Brain microvascular endothelial cell (primary cell): ENCODE measurements at regions not wholly inside any gene's neighbourhood (a gene's known extent, or its start where the extent isn't known, plus 50 kb on each side); places are given as distances from the start of the nearest gene placed in this dataset.
"Not testable (repeated sequence)": the region's sequence is repeated elsewhere in the genome, so short reads cannot be mapped to it uniquely, and the experiment has no call there.

Experiments used
- DNase-seq: peaks from one replicate; pipeline ENCODE4 v3.0.0-alpha.2; 2020
- H3K27ac ChIP-seq: fragments of 250-450 bp; sonication (Bioruptor Pico); 2 replicates; pipeline ENCODE4 v1.5.1; 2020; ENCODE audit warnings: mild to moderate bottlenecking, moderate library complexity
- H3K27me3 ChIP-seq: fragments of 250-450 bp; sonication (Bioruptor Pico); replicated peaks from 2 replicates; pipeline ENCODE4 v1.5.1; 2020; ENCODE audit warnings: mild to moderate bottlenecking
- H3K36me3 ChIP-seq: fragments of 250-450 bp; sonication (Bioruptor Pico); replicated peaks from 2 replicates; pipeline ENCODE4 v1.5.1; 2020; ENCODE audit warnings: mild to moderate bottlenecking
- H3K4me3 ChIP-seq: 2 replicates; pipeline ENCODE4 v1.5.1; 2011; ENCODE audit warnings: low read depth, mild to moderate bottlenecking, control low read depth, low read length, moderate library complexity
- in situ Hi-C: cut with HindIII; loops from 2 replicates; pipeline ENCODE4 v1.10.0; 2017; ENCODE audit warnings: low sequenced_read_pairs, low pct_ligation_motif_present
- TF ChIP-seq, protein P1 (sequence below): IDR thresholded peaks from 2 replicates; pipeline ENCODE4 v1.5.1; 2011; ENCODE audit warnings: low read depth, mild to moderate bottlenecking, moderate library complexity, low read length, control low read depth, inconsistent platforms; ENCODE audit errors: missing control alignments

DNA sequence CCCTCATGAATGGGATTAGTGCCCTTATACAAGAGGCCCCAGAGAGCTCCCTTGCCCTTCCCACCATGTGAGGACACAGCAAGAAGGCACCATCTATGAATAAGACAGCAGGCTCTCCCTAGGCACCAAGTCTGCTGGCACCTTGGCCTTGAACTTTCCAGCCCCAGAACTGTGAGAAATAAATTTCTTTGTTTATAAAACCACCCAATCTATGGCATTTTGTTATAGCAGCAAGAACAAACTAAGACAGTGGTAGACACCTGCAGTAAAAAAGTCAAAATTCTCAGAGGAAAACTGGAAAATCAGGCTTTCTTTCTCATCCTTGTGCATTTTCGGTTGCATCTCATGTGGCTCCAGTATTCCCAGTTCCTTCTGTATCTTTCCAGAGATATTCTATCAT is 90.3 kb downstream of the LSM3 start:
- Histone ChIP-seq H3K36me3 (no peaks in the 10 kb centered on the region), H3K4me3 (no peak overlapping the region), H3K27ac (no peak overlapping the region), H3K27me3 (peaks cover 11% of the 10 kb centered on the region)
- DNase-seq: no peak
- in situ Hi-C loops: loop anchor here (25.0 kb wide), 1 partner anchor 193 kb away; no protein-coding TSS in a partner anchor
- TF ChIP-seq, protein P1, sequence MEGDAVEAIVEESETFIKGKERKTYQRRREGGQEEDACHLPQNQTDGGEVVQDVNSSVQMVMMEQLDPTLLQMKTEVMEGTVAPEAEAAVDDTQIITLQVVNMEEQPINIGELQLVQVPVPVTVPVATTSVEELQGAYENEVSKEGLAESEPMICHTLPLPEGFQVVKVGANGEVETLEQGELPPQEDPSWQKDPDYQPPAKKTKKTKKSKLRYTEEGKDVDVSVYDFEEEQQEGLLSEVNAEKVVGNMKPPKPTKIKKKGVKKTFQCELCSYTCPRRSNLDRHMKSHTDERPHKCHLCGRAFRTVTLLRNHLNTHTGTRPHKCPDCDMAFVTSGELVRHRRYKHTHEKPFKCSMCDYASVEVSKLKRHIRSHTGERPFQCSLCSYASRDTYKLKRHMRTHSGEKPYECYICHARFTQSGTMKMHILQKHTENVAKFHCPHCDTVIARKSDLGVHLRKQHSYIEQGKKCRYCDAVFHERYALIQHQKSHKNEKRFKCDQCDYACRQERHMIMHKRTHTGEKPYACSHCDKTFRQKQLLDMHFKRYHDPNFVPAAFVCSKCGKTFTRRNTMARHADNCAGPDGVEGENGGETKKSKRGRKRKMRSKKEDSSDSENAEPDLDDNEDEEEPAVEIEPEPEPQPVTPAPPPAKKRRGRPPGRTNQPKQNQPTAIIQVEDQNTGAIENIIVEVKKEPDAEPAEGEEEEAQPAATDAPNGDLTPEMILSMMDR: no peak

- H3K4me3 ChIP-seq, H3K27me3 ChIP-seq, H3K27ac ChIP-seq, DNase-seq, H3K36me3 ChIP-seq: not testable (repeated sequence)
- in situ Hi-C loops: loop anchor here (25.0 kb wide), 1 partner anchor 190 kb away; no protein-coding TSS in a partner anchor
These were observed 93.7 kb downstream of the LSM3 start for GRCh38 chr3:14272041-14272958.

GRCh38 chr3:14272959-14273560 is 94.4 kb downstream of the LSM3 start:
- in situ Hi-C loops: loop anchor here (25.0 kb wide), 1 partner anchor 189 kb away; no protein-coding TSS in a partner anchor
- not testable (repeated sequence) for H3K4me3 ChIP-seq

GRCh38 chr3:14273901-14274611 is 95.4 kb downstream of the LSM3 start:
- Histone ChIP-seq H3K4me3 (no peak overlapping the region), H3K27me3 (peaks cover 13% of the 10 kb centered on the region), H3K36me3 (no peaks in the 10 kb centered on the region), H3K27ac (no peak overlapping the region)
- in situ Hi-C loops: loop anchor here (25.0 kb wide), 1 partner anchor 188 kb away; no protein-coding TSS in a partner anchor
- TF ChIP-seq, protein P1: no peak
- no peak for DNase-seq

More at GRCh38 chr3:14272959-14273560, 94.4 kb downstream of the LSM3 start:
- DNase-seq, H3K27ac ChIP-seq, H3K36me3 ChIP-seq, H3K27me3 ChIP-seq: not testable (repeated sequence)

- DNase-seq: no peak
- peaks cover 18% of the 10 kb centered on the region for H3K27me3 ChIP-seq
- H3K36me3 ChIP-seq: no peaks in the 10 kb centered on the region
- TF ChIP-seq, protein P1: no peak
- no peak overlapping the region for H3K27ac ChIP-seq
- in situ Hi-C loops: loop anchor here (25.0 kb wide), 1 partner anchor 188 kb away; no protein-coding TSS in a partner anchor
- H3K4me3 ChIP-seq: no peak overlapping the region
These were observed 96.0 kb downstream of the LSM3 start for GRCh38 chr3:14274612-14274936.

DNA sequence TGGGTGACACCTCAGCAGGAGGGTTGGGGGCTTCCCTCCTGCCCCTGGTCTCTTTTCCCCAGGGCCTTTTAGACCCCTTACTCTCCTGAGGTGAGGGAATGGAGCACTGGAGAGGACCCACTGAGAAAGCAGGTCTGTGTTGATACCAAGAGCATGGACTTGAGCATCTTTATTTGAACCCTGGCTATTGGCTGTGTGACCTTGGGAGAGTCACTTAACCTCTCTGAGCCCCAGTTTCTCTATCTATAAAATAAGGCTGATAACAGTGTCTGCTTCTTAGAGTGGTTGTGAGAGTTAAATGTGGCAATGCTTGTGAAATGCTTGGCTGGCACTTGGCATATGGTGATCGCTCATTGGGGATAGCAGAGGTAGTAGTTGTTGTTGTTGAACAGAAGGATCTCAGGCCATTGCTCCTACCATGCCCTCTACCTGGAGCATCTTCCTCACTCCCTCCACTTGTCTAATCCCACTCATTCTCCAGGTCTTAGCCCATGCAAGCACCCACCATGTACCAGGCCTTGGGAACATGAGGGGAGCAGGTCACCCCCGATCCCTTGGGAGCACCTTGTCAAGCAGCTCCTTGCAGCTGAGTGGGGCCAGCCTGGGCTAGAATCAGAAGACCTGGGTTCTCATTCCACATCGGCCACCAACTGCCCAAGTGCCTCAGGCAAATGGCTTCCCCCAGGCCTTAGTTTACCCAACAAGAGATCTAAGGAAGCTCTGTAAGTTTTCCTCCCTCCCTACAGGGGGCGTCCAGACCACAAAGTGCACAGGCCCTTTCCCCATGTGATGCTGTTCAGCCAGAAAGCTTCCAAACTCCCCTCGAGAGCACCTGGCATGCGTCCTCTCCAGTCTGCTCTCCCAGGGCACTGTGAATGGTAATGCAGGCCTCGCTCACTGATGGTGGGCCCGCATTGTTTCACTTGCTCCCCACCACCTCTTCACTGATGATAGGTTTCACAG is 96.7 kb downstream of the LSM3 start:
- H3K36me3 ChIP-seq: no peaks in the 10 kb centered on the region
- in situ Hi-C loops: loop anchor here (25.0 kb wide), 1 partner anchor 187 kb away; no protein-coding TSS in a partner anchor
- TF ChIP-seq, protein P1: peak; percentile 64
- no peak overlapping the region for H3K27ac ChIP-seq
- no peak overlapping the region for H3K4me3 ChIP-seq
- peaks cover 13% of the 10 kb centered on the region for H3K27me3 ChIP-seq
- no peak for DNase-seq
